Body of pancreas (tissue), 4 donors: ENCODE measurements at regions not wholly inside any gene's neighbourhood (a gene's known extent, or its start where the extent isn't known, plus 50 kb on each side); places are given as distances from the start of the nearest gene placed in this dataset.

Experiments
- ATAC-seq: fragments of 150-250 bp; one replicate; pipeline ENCODE4 v1.9.1; 2016
- DNase-seq, 4 donors: peaks; one replicate each; pipeline ENCODE4 v3.0.0-alpha.2; 2019
- H3K27ac ChIP-seq, 4 donors: fragments of 200-600 bp; sonication (generic); 1 replicate in 3 of 4; 2 replicates in 1 of 4; pipeline versions ENCODE4 v1.5.1 to v1.6.1; 2016 to 2019; ENCODE audit warnings: mild to moderate bottlenecking in 1 of 4, mixed read lengths in 1 of 4, moderate library complexity in 1 of 4
- H3K27me3 ChIP-seq, 2 donors: fragments of 200-600 bp; sonication (generic); one replicate each; pipeline ENCODE4 v1.6.0; 2016; ENCODE audit warnings: mild to moderate bottlenecking in 1 of 2
- H3K36me3 ChIP-seq, 2 donors: fragments of 200-600 bp; sonication (generic); replicated peaks in 1 of 2; 2 replicates each; pipeline ENCODE4 v1.5.1; 2016; ENCODE audit warnings: low read depth in 2 of 2; ENCODE audit not compliant: insufficient read depth in 1 of 2
- H3K4me1 ChIP-seq: fragments of 200-600 bp; sonication (generic); one replicate; pipeline ENCODE4 v1.6.0; 2016
- H3K4me3 ChIP-seq, 2 donors: fragments of 200-600 bp; sonication (generic); 1 replicate in 1 of 2; 2 replicates in 1 of 2; pipeline ENCODE4 v1.5.1; 2016 to 2019
- H3K9me3 ChIP-seq, 3 donors: fragments of 200-600 bp; sonication (generic); 1 replicate in 2 of 3; 2 replicates in 1 of 3; pipeline ENCODE4 v1.5.1; 2016
- CTCF ChIP-seq, 7 experiments: fragments of 450-650 bp in 4 of 7; fragments of 200-600 bp in 3 of 7; sonication (generic) in 3 of 7; IDR thresholded peaks; one replicate each; pipeline ENCODE4 v1.5.1; 2016 to 2019; ENCODE audit warnings: antibody characterized with exemption in 7 of 7
- POLR2A ChIP-seq, 3 donors: fragments of 450-650 bp; IDR thresholded peaks; one replicate each; pipeline ENCODE4 v1.6.1; 2016; ENCODE audit warnings: antibody characterized with exemption in 3 of 3, mild to moderate bottlenecking in 2 of 3
- WGBS, 2 donors: methylation state at CpG; one replicate each; pipeline ENCODE4 v1.1.5; 2017; 5-methylcytosine and 5-hydroxymethylcytosine counted together
- intact Hi-C: fragments of 100-400 bp; cut with DNase I; formaldehyde crosslinking; loops from one replicate; pipeline ENCODE4 v1.15.1; 2023

- Histone ChIP-seq H3K36me3 (no peaks in the 10 kb centered on the region), H3K4me1 (no peaks in the 10 kb centered on the region), H3K27ac (peak overlapping the region in 2 of 4 donors; percentile 31 to 34), H3K4me3 (no peak overlapping the region), H3K9me3 (no peaks in the 10 kb centered on the region), H3K27me3 (no peaks in the 10 kb centered on the region)
- peak; percentile 18 to 58 (median 42) for DNase-seq
- no peak for TF ChIP-seq CTCF (IDR thresholded peaks at IDR 0.05)
- ATAC-seq: peak; percentile 68
- intact Hi-C loops: no loop called here
- 71 to 83% methylated on average over 10 of the region's 10 CpGs for WGBS, 2 donors
Observed at GRCh38 chr13:21986602-21987001, 315.7 kb downstream of the FGF9 start.

GRCh38 chr13:21987793-21988192, 316.9 kb downstream of the FGF9 start:
- intact Hi-C loops: no loop called here
- no peaks in the 10 kb centered on the region for H3K9me3 ChIP-seq
- ATAC-seq: no peak
- TF ChIP-seq CTCF (IDR thresholded peaks at IDR 0.05): no peak
- TF ChIP-seq POLR2A (IDR thresholded peaks at IDR 0.05): no peak
- WGBS, 2 donors: 56 to 61% methylated on average over 7 of the region's 7 CpGs
- DNase-seq: no peak
- no peaks in the 10 kb centered on the region for H3K27me3 ChIP-seq
- H3K4me1 ChIP-seq: no peaks in the 10 kb centered on the region
- H3K36me3 ChIP-seq: no peaks in the 10 kb centered on the region
- no peak overlapping the region for H3K4me3 ChIP-seq
- no peak overlapping the region for H3K27ac ChIP-seq

GRCh38 chr13:21988624-21989023, 317.8 kb downstream of the FGF9 start:
- no peaks in the 10 kb centered on the region for H3K4me1 ChIP-seq
- intact Hi-C loops: no loop called here
- H3K9me3 ChIP-seq: no peaks in the 10 kb centered on the region
- H3K36me3 ChIP-seq: no peaks in the 10 kb centered on the region
- DNase-seq (no peak), ATAC-seq (no peak)
- no peak for TF ChIP-seq CTCF (IDR thresholded peaks at IDR 0.05)
- no peak for TF ChIP-seq POLR2A (IDR thresholded peaks at IDR 0.05)
- WGBS, 2 donors: 81 to 82% methylated on average over 7 of the region's 7 CpGs
- H3K27ac ChIP-seq: no peak overlapping the region
- H3K4me3 ChIP-seq: no peak overlapping the region
- H3K27me3 ChIP-seq: no peaks in the 10 kb centered on the region

- ATAC-seq: no peak
Observed at GRCh38 chr13:21996049-21996448, 325.2 kb downstream of the FGF9 start.

More at GRCh38 chr13:21996049-21996448, 325.2 kb downstream of the FGF9 start:
- no peak overlapping the region for H3K27ac ChIP-seq
- DNase-seq: no peak
- H3K4me3 ChIP-seq: no peak overlapping the region
- WGBS, 2 donors: 90 to 94% methylated on average over 3 of the region's 3 CpGs
- TF ChIP-seq CTCF (IDR thresholded peaks at IDR 0.05) (no peak), POLR2A (IDR thresholded peaks at IDR 0.05) (no peak)
- intact Hi-C loops: no loop called here
- no peaks in the 10 kb centered on the region for H3K9me3 ChIP-seq
- no peaks in the 10 kb centered on the region for H3K4me1 ChIP-seq
- no peaks in the 10 kb centered on the region for H3K36me3 ChIP-seq
- H3K27me3 ChIP-seq: no peaks in the 10 kb centered on the region
